Ascending aorta (tissue), 2 donors: ENCODE measurements at regions not wholly inside any gene's neighbourhood (a gene's known extent, or its start where the extent isn't known, plus 50 kb on each side); places are given as distances from the start of the nearest gene placed in this dataset.

ENCODE experiments used
- DNase-seq, 2 donors: peaks; one replicate each; pipeline ENCODE4 v3.0.0-alpha.2; 2019; ENCODE audit warnings: low spot score in 2 of 2
- H3K27ac ChIP-seq, 2 donors: fragments of 200-600 bp; sonication (generic); one replicate each; pipeline ENCODE4 v1.5.1; 2016 to 2017; ENCODE audit warnings: mild to moderate bottlenecking in 1 of 2
- H3K27me3 ChIP-seq: fragments of 200-600 bp; sonication (generic); one replicate; pipeline ENCODE4 v1.5.1; 2017
- H3K36me3 ChIP-seq, 2 donors: fragments of 200-600 bp; sonication (generic); one replicate each; pipeline ENCODE4 v1.5.1; 2016
- H3K4me1 ChIP-seq, 2 donors: fragments of 200-600 bp; sonication (generic); one replicate each; pipeline ENCODE4 v1.5.1; 2016 to 2017; ENCODE audit warnings: mild to moderate bottlenecking in 1 of 2
- H3K4me3 ChIP-seq, 2 donors: fragments of 200-600 bp; sonication (generic); one replicate each; pipeline ENCODE4 v1.5.1; 2016 to 2017; ENCODE audit warnings: mild to moderate bottlenecking in 1 of 2
- H3K9me3 ChIP-seq, 2 donors: fragments of 200-600 bp; sonication (generic); one replicate each; pipeline ENCODE4 v1.5.1; 2016
- CTCF ChIP-seq, 3 experiments: fragments of 200-600 bp in 2 of 3; fragments of 450-650 bp in 1 of 3; sonication (generic) in 2 of 3; IDR thresholded peaks; one replicate each; pipeline ENCODE4 v1.5.1; 2016 to 2019; ENCODE audit warnings: antibody characterized with exemption in 3 of 3, mild to moderate bottlenecking in 1 of 3, moderate library complexity in 1 of 3
- intact Hi-C: fragments of 100-400 bp; cut with DNase I; formaldehyde crosslinking; loops from one replicate; pipeline ENCODE4 v1.15.1; 2023

GRCh38 chr5:167743695-167744464, 547.6 kb upstream of the WWC1 start:
- no peak for DNase-seq
- intact Hi-C loops = no loop called here
- no peaks in the 10 kb centered on the region for H3K36me3 ChIP-seq
- TF ChIP-seq CTCF (IDR thresholded peaks at IDR 0.05) = no peak
- no peak overlapping the region for H3K27ac ChIP-seq
- H3K27me3 ChIP-seq = no peaks in the 10 kb centered on the region
- no peaks in the 10 kb centered on the region for H3K9me3 ChIP-seq
- no peaks in the 10 kb centered on the region for H3K4me1 ChIP-seq
- no peak overlapping the region for H3K4me3 ChIP-seq

- Histone ChIP-seq H3K27ac (no peak overlapping the region), H3K4me1 (no peaks in the 10 kb centered on the region), H3K36me3 (no peaks in the 10 kb centered on the region), H3K27me3 (no peaks in the 10 kb centered on the region), H3K4me3 (no peak overlapping the region), H3K9me3 (no peaks in the 10 kb centered on the region)
- no peak for TF ChIP-seq CTCF (IDR thresholded peaks at IDR 0.05)
- no peak for DNase-seq
- intact Hi-C loops = no loop called here
Measured at GRCh38 chr5:167745868-167746267, 545.6 kb upstream of the WWC1 start.

GRCh38 chr5:167750586-167750985, 540.9 kb upstream of the WWC1 start:
- Histone ChIP-seq H3K4me3 (no peak overlapping the region), H3K9me3 (no peaks in the 10 kb centered on the region), H3K27ac (no peak overlapping the region), H3K36me3 (no peaks in the 10 kb centered on the region), H3K27me3 (no peaks in the 10 kb centered on the region), H3K4me1 (no peaks in the 10 kb centered on the region)
- no peak for DNase-seq
- TF ChIP-seq CTCF (IDR thresholded peaks at IDR 0.05) = no peak
- intact Hi-C loops = no loop called here

GRCh38 chr5:167752936-167753335, 538.5 kb upstream of the WWC1 start:
- H3K4me1 ChIP-seq = no peaks in the 10 kb centered on the region
- H3K27me3 ChIP-seq = no peaks in the 10 kb centered on the region
- no peak overlapping the region for H3K27ac ChIP-seq
- intact Hi-C loops = no loop called here
- no peak overlapping the region for H3K4me3 ChIP-seq
- DNase-seq = no peak
- no peaks in the 10 kb centered on the region for H3K36me3 ChIP-seq
- no peaks in the 10 kb centered on the region for H3K9me3 ChIP-seq
- TF ChIP-seq CTCF (IDR thresholded peaks at IDR 0.05) = no peak

GRCh38 chr5:167753725-167754490, 537.5 kb upstream of the WWC1 start:
- no peak for DNase-seq
- TF ChIP-seq CTCF (IDR thresholded peaks at IDR 0.05) = no peak
- Histone ChIP-seq H3K4me1 (no peaks in the 10 kb centered on the region), H3K27me3 (no peaks in the 10 kb centered on the region), H3K27ac (no peak overlapping the region), H3K4me3 (no peak overlapping the region), H3K36me3 (no peaks in the 10 kb centered on the region), H3K9me3 (no peaks in the 10 kb centered on the region)
- intact Hi-C loops = no loop called here
